HEK293T (cell line): ENCODE measurements at regions not wholly inside any gene's neighbourhood (a gene's known extent, or its start where the extent isn't known, plus 50 kb on each side); places are given as distances from the start of the nearest gene placed in this dataset.

Source experiments
- ARNT ChIP-seq: fragments of 450-650 bp; IDR thresholded peaks from 2 replicates; pipeline ENCODE4 v1.6.1; 2017; ENCODE audit warnings: mild to moderate bottlenecking
- BHLHE40 ChIP-seq: fragments of 450-650 bp; IDR thresholded peaks from 2 replicates; pipeline ENCODE4 v1.6.1; 2016; ENCODE audit warnings: mild to moderate bottlenecking, moderate library complexity, borderline replicate concordance
- CTBP1 ChIP-seq: fragments of 450-650 bp; IDR thresholded peaks from 2 replicates; pipeline ENCODE4 v1.6.1; 2016; ENCODE audit warnings: borderline replicate concordance
- FOXA1 ChIP-seq: fragments of 450-650 bp; IDR thresholded peaks from 2 replicates; pipeline ENCODE4 v1.6.1; 2016; ENCODE audit warnings: mild to moderate bottlenecking
- FOXM1 ChIP-seq: fragments of 450-650 bp; IDR thresholded peaks from 2 replicates; pipeline ENCODE4 v1.6.1; 2017; ENCODE audit warnings: mild to moderate bottlenecking, borderline replicate concordance
- PKNOX1 ChIP-seq: fragments of 450-650 bp; IDR thresholded peaks from 2 replicates; pipeline ENCODE4 v1.6.1; 2016
- SP1 ChIP-seq: fragments of 450-650 bp; IDR thresholded peaks from 2 replicates; pipeline ENCODE4 v1.6.1; 2017
- SUZ12 ChIP-seq: fragments of 450-650 bp; IDR thresholded peaks from 2 replicates; pipeline ENCODE4 v1.6.1; 2016; ENCODE audit warnings: mild to moderate bottlenecking
- TARDBP ChIP-seq: fragments of 450-650 bp; IDR thresholded peaks from 2 replicates; pipeline ENCODE4 v1.6.1; 2016

GRCh38 chr6:119446609-119447008, 97.0 kb upstream of the MAN1A1 start:
- TF ChIP-seq PKNOX1 (no peak), TARDBP (no peak), FOXM1 (no peak), FOXA1 (no peak), BHLHE40 (no peak), SUZ12 (no peak), SP1 (no peak), CTBP1 (no peak), ARNT (no peak)
